ENCODE measurements at regions not wholly inside any gene's neighbourhood (a gene's known extent, or its start where the extent isn't known, plus 50 kb on each side); places are given as distances from the start of the nearest gene placed in this dataset.

GRCh38 chr12:24470050-24470449 is 478.9 kb downstream of the BCAT1 start:
- no peaks in the 10 kb centered on the region for H3K4me1 ChIP-seq (ENCODE audit: control insufficient read depth, insufficient read depth, low read length)
- no peak overlapping the region for H3K27ac ChIP-seq (ENCODE audit: low read length)
- no peaks in the 10 kb centered on the region for H3K36me3 ChIP-seq (ENCODE audit: control insufficient read depth, insufficient read depth, low read length)
- intact Hi-C loops (cut with micrococcal nuclease; ENCODE audit: unreplicated experiment) (no loop called here), in situ Hi-C loops (cut with HindIII; ENCODE audit: low pct_unique_long_range_greater_than_20kb, low sequenced_read_pairs) (no loop called here)
- CTCF ChIA-PET, result no interaction called here
- ATAC-seq, result no peak
- TF ChIP-seq SIN3A (IDR thresholded peaks at IDR 0.05; ENCODE audit: borderline replicate concordance, insufficient read depth, low read depth, low read length), result no peak
- TF ChIP-seq REST (IDR thresholded peaks at IDR 0.05; ENCODE audit: insufficient read depth in 1 of 2, low read depth in 2 of 2, low read length in 1 of 2), result no peak
- TF ChIP-seq CTCF (IDR thresholded peaks at IDR 0.05), result no peak
- no peak for TF ChIP-seq TCF7L2 (IDR thresholded peaks at IDR 0.05; ENCODE audit: low read depth, low read length)
- DNase-seq (ENCODE audit: low read depth, low spot score), result no peak
- no peaks in the 10 kb centered on the region for H3K9me3 ChIP-seq (ENCODE audit: control insufficient read depth, insufficient read depth, low read depth, low read length)
- no TSS peak for BruUV-seq (replicated peaks)
- POLR2A ChIA-PET, result no interaction called here
- no peak overlapping the region for H3K4me3 ChIP-seq (ENCODE audit: low read depth in 2 of 2, low read length in 2 of 2)
- H3K27me3 ChIP-seq (ENCODE audit: control insufficient read depth, insufficient read depth, low read length), result no peaks in the 10 kb centered on the region

- DNase-seq (ENCODE audit: low read depth, low spot score) (no peak), ATAC-seq (no peak)
- ChIA-PET POLR2A (no interaction called here), CTCF (no interaction called here)
- Histone ChIP-seq H3K27ac (ENCODE audit: low read length) (no peak overlapping the region), H3K4me1 (ENCODE audit: control insufficient read depth, insufficient read depth, low read length) (no peaks in the 10 kb centered on the region), H3K4me3 (ENCODE audit: low read depth in 2 of 2, low read length in 2 of 2) (no peak overlapping the region), H3K36me3 (ENCODE audit: control insufficient read depth, insufficient read depth, low read length) (no peaks in the 10 kb centered on the region), H3K27me3 (ENCODE audit: control insufficient read depth, insufficient read depth, low read length) (no peaks in the 10 kb centered on the region), H3K9me3 (ENCODE audit: control insufficient read depth, insufficient read depth, low read depth, low read length) (no peaks in the 10 kb centered on the region)
- no TSS peak for BruUV-seq (replicated peaks)
- TF ChIP-seq CTCF (IDR thresholded peaks at IDR 0.05) (no peak), REST (IDR thresholded peaks at IDR 0.05; ENCODE audit: insufficient read depth in 1 of 2, low read depth in 2 of 2, low read length in 1 of 2) (no peak), POLR2AphosphoS5 (IDR thresholded peaks at IDR 0.05; ENCODE audit: low read depth, low read length) (no peak), TCF7L2 (IDR thresholded peaks at IDR 0.05; ENCODE audit: low read depth, low read length) (no peak), SIN3A (IDR thresholded peaks at IDR 0.05; ENCODE audit: borderline replicate concordance, insufficient read depth, low read depth, low read length) (no peak)
- intact Hi-C loops (cut with micrococcal nuclease; ENCODE audit: unreplicated experiment), result no loop called here
- in situ Hi-C loops (cut with HindIII; ENCODE audit: low pct_unique_long_range_greater_than_20kb, low sequenced_read_pairs), result no loop called here
Measured at GRCh38 chr12:24469089-24469488, 479.8 kb downstream of the BCAT1 start.

All from Panc1 (cell line).